Parathyroid adenoma (tissue), 2 donors: ENCODE measurements at regions not wholly inside any gene's neighbourhood (a gene's known extent, or its start where the extent isn't known, plus 50 kb on each side); places are given as distances from the start of the nearest gene placed in this dataset.
"Not testable (repeated sequence)": the region's sequence is repeated elsewhere in the genome, so short reads cannot be mapped to it uniquely, and the experiment has no call there.

ENCODE experiments used
- H2AFZ ChIP-seq: fragments of 300-600 bp; sonication (generic); one replicate; pipeline ENCODE4 v1.7.0; 2017; ENCODE audit warnings: antibody characterized with exemption, mild to moderate bottlenecking
- H3K27ac ChIP-seq: fragments of 300-600 bp; sonication (generic); one replicate; pipeline ENCODE4 v1.7.0; 2017
- H3K27me3 ChIP-seq: fragments of 300-600 bp; sonication (generic); one replicate; pipeline ENCODE4 v1.7.0; 2017; ENCODE audit warnings: low read length; ENCODE audit not compliant: control insufficient read depth, insufficient read depth
- H3K36me3 ChIP-seq: fragments of 300-600 bp; sonication (generic); one replicate; pipeline ENCODE4 v1.7.0; 2017; ENCODE audit warnings: low read length; ENCODE audit not compliant: control insufficient read depth, insufficient read depth
- H3K4me1 ChIP-seq: fragments of 300-600 bp; sonication (generic); one replicate; pipeline ENCODE4 v1.7.0; 2017; ENCODE audit warnings: control low read depth
- H3K4me2 ChIP-seq: fragments of 300-600 bp; sonication (generic); one replicate; pipeline ENCODE4 v1.7.0; 2017; ENCODE audit warnings: low read length
- H3K4me3 ChIP-seq: fragments of 300-600 bp; sonication (generic); one replicate; pipeline ENCODE4 v1.7.0; 2017; ENCODE audit warnings: low read depth, low read length
- H3K79me2 ChIP-seq: fragments of 300-600 bp; sonication (generic); one replicate; pipeline ENCODE4 v1.7.0; 2017; ENCODE audit warnings: control low read depth
- H3K9ac ChIP-seq: fragments of 300-600 bp; sonication (generic); one replicate; pipeline ENCODE4 v1.7.0; 2017; ENCODE audit warnings: mild to moderate bottlenecking
- H3K9me3 ChIP-seq: fragments of 300-600 bp; sonication (generic); one replicate; pipeline ENCODE4 v1.7.0; 2017; ENCODE audit warnings: low read length; ENCODE audit not compliant: control insufficient read depth
- CTCF ChIP-seq: fragments of 300-600 bp; sonication (generic); IDR thresholded peaks from one replicate; pipeline ENCODE4 v1.7.0; 2017; ENCODE audit warnings: antibody characterized with exemption, mild to moderate bottlenecking
- donor health status: primary hyperparathyroidism.

GRCh38 chr3:20648294-20648693 lies 462.3 kb upstream of the SGO1 start:
- Histone ChIP-seq H3K27ac (no peak overlapping the region), H3K4me2 (no peak overlapping the region), H3K9ac (no peak overlapping the region), H3K9me3 (no peaks in the 10 kb centered on the region), H3K4me3 (no peak overlapping the region), H2AFZ (no peak overlapping the region), H3K27me3 (no peaks in the 10 kb centered on the region), H3K36me3 (no peaks in the 10 kb centered on the region), H3K4me1 (no peaks in the 10 kb centered on the region), H3K79me2 (no peaks in the 10 kb centered on the region)
- TF ChIP-seq CTCF: no peak

- Histone ChIP-seq H3K36me3 (no peaks in the 10 kb centered on the region), H3K9me3 (no peaks in the 10 kb centered on the region), H3K4me1 (no peaks in the 10 kb centered on the region), H3K9ac (no peak overlapping the region), H3K4me3 (no peak overlapping the region), H3K27me3 (no peaks in the 10 kb centered on the region), H2AFZ (no peak overlapping the region), H3K79me2 (no peaks in the 10 kb centered on the region), H3K4me2 (no peak overlapping the region), H3K27ac (no peak overlapping the region)
- TF ChIP-seq CTCF: no peak
Observed at GRCh38 chr3:20646425-20646824, 460.4 kb upstream of the SGO1 start.

- Histone ChIP-seq H3K79me2 (no peaks in the 10 kb centered on the region), H3K4me3 (no peak overlapping the region), H3K9ac (no peak overlapping the region), H3K4me1 (no peaks in the 10 kb centered on the region), H3K27ac (no peak overlapping the region), H2AFZ (no peak overlapping the region), H3K27me3 (no peaks in the 10 kb centered on the region), H3K9me3 (no peaks in the 10 kb centered on the region), H3K36me3 (no peaks in the 10 kb centered on the region), H3K4me2 (no peak overlapping the region)
- TF ChIP-seq CTCF: no peak
Observed at GRCh38 chr3:20645340-20645739, 459.3 kb upstream of the SGO1 start.

- H3K9me3 ChIP-seq: no peaks in the 10 kb centered on the region
- no peaks in the 10 kb centered on the region for H3K4me1 ChIP-seq
- no peak overlapping the region for H2AFZ ChIP-seq
- no peak overlapping the region for H3K4me2 ChIP-seq
- H3K27me3 ChIP-seq: no peaks in the 10 kb centered on the region
- H3K79me2 ChIP-seq: no peaks in the 10 kb centered on the region
- no peak overlapping the region for H3K4me3 ChIP-seq
- H3K36me3 ChIP-seq: no peaks in the 10 kb centered on the region
- no peak for TF ChIP-seq CTCF
- H3K9ac ChIP-seq: no peak overlapping the region
- no peak overlapping the region for H3K27ac ChIP-seq
Observed at GRCh38 chr3:20637729-20638128, 451.7 kb upstream of the SGO1 start.

- H3K4me3 ChIP-seq: no peak overlapping the region
- no peak for TF ChIP-seq CTCF
- H3K4me2 ChIP-seq: no peak overlapping the region
- H3K36me3 ChIP-seq: no peaks in the 10 kb centered on the region
- H3K9ac ChIP-seq: no peak overlapping the region
- H3K27me3 ChIP-seq: no peaks in the 10 kb centered on the region
- H2AFZ ChIP-seq: no peak overlapping the region
- H3K27ac ChIP-seq: no peak overlapping the region
- no peaks in the 10 kb centered on the region for H3K79me2 ChIP-seq
- no peaks in the 10 kb centered on the region for H3K9me3 ChIP-seq
- no peaks in the 10 kb centered on the region for H3K4me1 ChIP-seq
Observed at GRCh38 chr3:20622304-20622703, 436.3 kb upstream of the SGO1 start.

GRCh38 chr3:20618621-20619020 lies 432.6 kb upstream of the SGO1 start:
- H3K9me3 ChIP-seq, H3K79me2 ChIP-seq, H3K27me3 ChIP-seq, H3K4me1 ChIP-seq, H3K4me3 ChIP-seq, H3K9ac ChIP-seq, H3K27ac ChIP-seq, H3K4me2 ChIP-seq, H2AFZ ChIP-seq, H3K36me3 ChIP-seq: not testable (repeated sequence)

- H3K36me3 ChIP-seq, H3K4me2 ChIP-seq, H2AFZ ChIP-seq, H3K79me2 ChIP-seq, H3K9me3 ChIP-seq, H3K27ac ChIP-seq, H3K4me3 ChIP-seq, H3K9ac ChIP-seq, H3K4me1 ChIP-seq, H3K27me3 ChIP-seq: not testable (repeated sequence)
Observed at GRCh38 chr3:20618181-20618580, 432.2 kb upstream of the SGO1 start.
